GM21360 (cell line): ENCODE measurements at regions not wholly inside any gene's neighbourhood (a gene's known extent, or its start where the extent isn't known, plus 50 kb on each side); places are given as distances from the start of the nearest gene placed in this dataset.

Experiments used
- ATAC-seq: cut with Tn5 transposase; IDR thresholded peaks from one replicate; pipeline ENCODE4 v1.9.1; 2021; ENCODE audit warnings: mild to moderate bottlenecking, moderate library complexity; ENCODE audit not compliant: unreplicated experiment

GRCh38 chr7:156195276-156195675 is 383.0 kb upstream of the SHH start:
- no peak for ATAC-seq

DNA sequence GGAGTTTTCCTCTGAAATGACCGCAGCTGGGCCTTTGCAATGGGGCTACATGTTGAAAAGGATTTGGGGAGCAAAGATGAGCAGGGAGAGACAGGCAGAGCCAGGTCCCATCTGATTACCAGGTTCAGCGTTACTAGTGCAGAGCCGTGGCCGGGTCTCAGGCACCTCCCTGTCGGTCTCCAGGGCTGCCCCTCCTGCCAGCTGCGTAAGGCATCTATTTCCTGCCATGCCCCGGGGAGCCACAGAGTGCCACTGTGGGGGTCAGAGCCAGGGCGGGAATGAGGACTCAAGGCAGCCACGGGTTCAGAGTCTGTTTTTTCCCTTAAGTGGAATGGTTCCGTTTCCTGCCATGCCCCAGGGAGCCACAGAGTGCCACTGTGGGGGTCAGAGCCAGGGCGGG is 382.6 kb upstream of the SHH start:
- ATAC-seq, result no peak

- ATAC-seq, result no peak
Measured at GRCh38 chr7:156192921-156193320, 380.7 kb upstream of the SHH start.

GRCh38 chr7:156191090-156191489 is 378.8 kb upstream of the SHH start:
- no peak for ATAC-seq

DNA sequence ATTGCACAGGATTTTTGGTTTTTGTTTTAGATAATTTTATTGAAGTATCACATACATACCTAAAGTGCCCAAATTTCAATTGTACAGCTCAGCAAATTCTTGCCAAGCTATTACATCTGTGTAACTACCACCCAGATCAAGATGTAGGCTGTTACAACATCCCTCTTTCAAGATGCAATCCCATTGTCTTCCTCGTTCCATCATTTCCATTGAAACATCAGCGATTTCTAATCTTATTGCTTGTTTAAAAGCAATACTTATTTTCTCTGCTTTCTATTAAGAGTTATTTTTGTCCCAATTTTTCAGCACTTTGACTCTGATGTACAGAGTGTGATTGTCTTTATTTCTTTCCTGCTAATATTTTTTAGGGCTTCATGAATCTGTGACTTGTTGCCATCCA is 372.8 kb upstream of the SHH start:
- ATAC-seq, result no peak

GRCh38 chr7:156184164-156184563 is 371.9 kb upstream of the SHH start:
- ATAC-seq, result no peak

GRCh38 chr7:156180451-156181229 is 368.4 kb upstream of the SHH start:
- ATAC-seq, result no peak

- no peak for ATAC-seq
Measured at GRCh38 chr7:156179872-156180390, 367.7 kb upstream of the SHH start.

- ATAC-seq, result no peak
Measured at GRCh38 chr7:156178857-156179256, 366.6 kb upstream of the SHH start.

GRCh38 chr7:156178214-156178613 is 366.0 kb upstream of the SHH start:
- no peak for ATAC-seq

GRCh38 chr7:156177422-156178055 is 365.3 kb upstream of the SHH start:
- no peak for ATAC-seq

DNA sequence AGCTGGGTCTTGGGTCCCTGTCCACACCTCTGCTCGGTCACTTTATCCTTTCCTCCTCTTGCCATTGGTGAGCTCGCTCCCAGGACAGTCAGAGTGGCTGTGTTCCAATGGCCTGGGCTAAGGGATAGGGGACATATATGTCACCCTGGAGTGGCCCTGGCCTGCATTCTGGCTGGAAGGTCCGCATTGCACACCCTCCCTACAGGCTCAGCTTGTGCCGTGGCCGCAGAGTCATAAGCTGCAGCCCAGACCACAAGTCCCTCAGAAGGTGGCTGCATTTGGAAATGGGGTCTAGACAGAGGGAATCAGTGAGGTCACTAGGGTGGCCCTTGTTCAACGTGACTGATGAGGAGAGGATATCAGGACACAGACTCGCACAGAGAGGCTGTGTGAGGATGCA is 363.8 kb upstream of the SHH start:
- ATAC-seq, result no peak

DNA sequence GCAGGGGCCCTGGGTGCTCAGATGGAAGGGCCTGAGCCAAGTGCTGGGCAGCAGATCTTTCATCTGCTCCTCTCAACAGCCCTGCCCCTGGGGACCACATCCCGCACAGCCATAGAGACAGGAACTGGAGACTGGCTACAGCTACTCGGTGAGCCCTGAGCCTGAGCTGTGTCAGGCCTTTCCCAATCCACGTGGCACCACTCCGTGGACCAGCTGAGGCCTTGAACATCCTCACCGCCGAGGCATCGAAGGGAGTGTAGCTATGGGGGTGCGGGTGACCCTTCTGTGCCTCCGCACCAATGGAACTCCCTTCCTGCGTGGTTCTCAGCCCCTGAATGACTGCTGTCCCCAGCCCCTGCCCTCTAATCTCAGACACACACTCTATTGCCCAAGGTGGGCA is 362.7 kb upstream of the SHH start:
- ATAC-seq, result no peak

DNA sequence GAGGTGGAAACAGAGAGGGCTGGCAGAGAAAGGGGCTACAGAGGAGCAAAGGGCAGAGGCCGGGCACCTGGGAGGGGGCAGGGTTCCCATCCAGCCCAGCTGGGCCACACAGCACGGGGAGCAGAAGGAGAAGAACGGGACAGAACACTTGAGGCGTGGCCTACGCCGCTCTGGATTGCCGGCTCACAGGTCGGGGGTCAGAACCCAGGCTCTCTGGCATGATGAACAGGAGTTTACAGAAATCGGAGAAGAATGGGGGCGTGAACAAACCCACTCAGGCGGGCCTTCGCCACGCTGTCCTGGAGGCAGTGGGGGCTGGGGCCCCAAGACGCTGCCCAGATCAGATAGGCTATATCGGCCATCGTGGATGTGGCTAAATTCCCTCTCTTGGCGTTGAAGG is 362.2 kb upstream of the SHH start:
- no peak for ATAC-seq

GRCh38 chr7:156173748-156174353 is 361.6 kb upstream of the SHH start:
- ATAC-seq, result no peak

- no peak for ATAC-seq
Measured at GRCh38 chr7:156173346-156173745, 361.1 kb upstream of the SHH start.

GRCh38 chr7:156172638-156173037 is 360.4 kb upstream of the SHH start:
- no peak for ATAC-seq

DNA sequence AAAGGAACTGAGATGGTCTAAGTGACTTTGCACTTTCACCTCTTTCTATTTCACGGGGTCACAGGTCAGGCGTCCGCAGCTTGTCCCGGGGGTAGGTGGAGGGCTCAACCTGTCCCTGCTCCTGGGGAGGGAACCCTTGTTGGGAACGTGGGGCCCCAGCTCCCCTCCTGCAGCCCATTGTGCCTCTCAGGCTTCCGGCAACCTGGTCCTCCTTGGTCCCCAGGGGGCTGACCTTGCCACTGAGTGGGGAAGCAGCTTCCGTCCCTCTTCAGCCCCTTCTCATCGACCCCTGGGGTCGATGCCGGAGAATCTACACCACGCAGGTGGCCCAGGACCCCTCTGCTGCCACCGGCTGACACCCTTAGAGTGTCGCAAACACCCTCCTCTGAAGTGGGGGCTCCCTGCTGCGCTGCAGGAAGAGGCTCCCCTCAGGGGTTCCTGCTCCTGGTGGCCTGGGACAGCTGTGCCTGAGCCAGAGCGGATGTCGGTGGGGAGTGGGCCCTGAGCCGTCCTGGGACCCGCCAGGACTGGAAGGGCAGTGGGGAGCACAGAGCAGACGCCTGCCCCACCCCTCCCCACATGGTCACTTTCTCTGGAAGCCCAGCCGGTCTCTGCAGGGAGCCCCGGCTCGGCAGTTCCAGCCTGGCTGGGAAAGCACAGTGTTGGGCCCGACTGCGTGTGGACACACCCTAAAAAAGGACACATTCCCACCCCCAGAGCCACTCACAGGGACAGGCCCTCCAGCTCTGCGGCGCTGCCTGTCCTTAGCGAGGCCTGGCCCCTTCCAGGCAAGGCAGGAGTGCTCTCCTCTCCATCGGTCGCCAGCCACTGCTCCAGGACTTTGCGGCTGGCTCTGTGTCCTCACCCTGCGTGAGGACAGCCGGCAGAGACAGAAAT is 357.5 kb upstream of the SHH start:
- ATAC-seq, result no peak

- no peak for ATAC-seq
Measured at GRCh38 chr7:156168434-156168833, 356.2 kb upstream of the SHH start.

DNA sequence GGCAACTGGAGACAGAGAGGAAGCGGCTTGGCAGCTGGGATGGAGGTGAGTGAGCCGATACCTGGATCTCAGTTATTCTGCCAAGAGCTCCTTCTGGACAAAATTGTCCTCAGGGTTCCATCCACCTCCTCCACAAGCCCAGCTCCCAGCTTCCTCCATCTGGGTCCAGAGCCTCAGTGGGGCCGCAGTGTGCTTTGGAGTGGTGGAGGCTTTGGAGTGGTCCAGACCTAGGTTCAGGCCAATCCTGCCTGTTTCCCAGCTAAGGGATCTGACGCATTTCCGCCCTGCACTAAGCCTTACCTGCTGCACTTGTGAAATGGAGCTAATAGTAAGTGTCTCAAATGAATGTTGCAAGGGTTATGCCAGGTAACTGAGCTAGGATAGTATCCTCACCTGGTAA is 355.7 kb upstream of the SHH start:
- ATAC-seq, result no peak

- ATAC-seq, result no peak
Measured at GRCh38 chr7:156167417-156167807, 355.1 kb upstream of the SHH start.
